ENCODE measurements at regions not wholly inside any gene's neighbourhood (a gene's known extent, or its start where the extent isn't known, plus 50 kb on each side); places are given as distances from the start of the nearest gene placed in this dataset.

DNA sequence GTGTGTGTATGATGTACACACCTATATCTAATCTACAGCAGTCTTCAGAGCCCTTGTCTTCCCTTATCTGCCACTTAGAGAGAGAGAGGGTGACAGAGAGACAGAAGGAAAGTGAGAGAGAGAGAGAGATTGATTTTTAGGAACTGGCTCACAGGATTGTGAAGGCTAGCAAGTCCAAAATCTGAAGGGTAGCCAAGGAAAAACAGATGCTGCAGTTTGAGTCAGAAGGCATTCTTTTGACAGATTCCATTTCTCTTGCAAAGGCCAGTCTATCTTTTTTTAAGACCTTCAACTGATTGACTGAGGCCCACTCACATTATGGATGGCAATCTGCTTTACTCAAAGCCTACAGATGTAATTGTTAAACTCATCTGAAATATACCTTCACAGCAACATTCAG lies 664.0 kb upstream of the IGFBP7 start:
- no peak for TF ChIP-seq POLR2A (IDR thresholded peaks at IDR 0.05)
- TF ChIP-seq, protein P1, sequence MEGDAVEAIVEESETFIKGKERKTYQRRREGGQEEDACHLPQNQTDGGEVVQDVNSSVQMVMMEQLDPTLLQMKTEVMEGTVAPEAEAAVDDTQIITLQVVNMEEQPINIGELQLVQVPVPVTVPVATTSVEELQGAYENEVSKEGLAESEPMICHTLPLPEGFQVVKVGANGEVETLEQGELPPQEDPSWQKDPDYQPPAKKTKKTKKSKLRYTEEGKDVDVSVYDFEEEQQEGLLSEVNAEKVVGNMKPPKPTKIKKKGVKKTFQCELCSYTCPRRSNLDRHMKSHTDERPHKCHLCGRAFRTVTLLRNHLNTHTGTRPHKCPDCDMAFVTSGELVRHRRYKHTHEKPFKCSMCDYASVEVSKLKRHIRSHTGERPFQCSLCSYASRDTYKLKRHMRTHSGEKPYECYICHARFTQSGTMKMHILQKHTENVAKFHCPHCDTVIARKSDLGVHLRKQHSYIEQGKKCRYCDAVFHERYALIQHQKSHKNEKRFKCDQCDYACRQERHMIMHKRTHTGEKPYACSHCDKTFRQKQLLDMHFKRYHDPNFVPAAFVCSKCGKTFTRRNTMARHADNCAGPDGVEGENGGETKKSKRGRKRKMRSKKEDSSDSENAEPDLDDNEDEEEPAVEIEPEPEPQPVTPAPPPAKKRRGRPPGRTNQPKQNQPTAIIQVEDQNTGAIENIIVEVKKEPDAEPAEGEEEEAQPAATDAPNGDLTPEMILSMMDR (IDR thresholded peaks at IDR 0.05) = no peak
- TF ChIP-seq POLR2AphosphoS5 (IDR thresholded peaks at IDR 0.05) = no peak

Data from suprapubic skin (tissue), 4 donors.